HAP-1 (cell line): ENCODE measurements at regions not wholly inside any gene's neighbourhood (a gene's known extent, or its start where the extent isn't known, plus 50 kb on each side); places are given as distances from the start of the nearest gene placed in this dataset.
"Not testable (repeated sequence)": the region's sequence is repeated elsewhere in the genome, so short reads cannot be mapped to it uniquely, and the experiment has no call there.

ENCODE experiments used
- DNase-seq, 2 experiments: peaks; one replicate each; pipeline ENCODE4 v3.0.0-alpha.2; 2016 to 2020; ENCODE audit warnings: low spot score in 2 of 2
- H3K27me3 ChIP-seq: fragments of 250-450 bp; sonication (Bioruptor Pico); 2 replicates; pipeline ENCODE4 v1.5.1; 2020; ENCODE audit warnings: low read depth, mild to moderate bottlenecking, moderate library complexity
- H3K36me3 ChIP-seq: fragments of 250-450 bp; sonication (Bioruptor Pico); replicated peaks from 2 replicates; pipeline ENCODE4 v1.5.1; 2020; ENCODE audit warnings: mild to moderate bottlenecking
- H3K4me1 ChIP-seq: fragments of 250-450 bp; sonication (Bioruptor Pico); 2 replicates; pipeline ENCODE4 v1.5.1; 2020; ENCODE audit warnings: mild to moderate bottlenecking
- H3K4me3 ChIP-seq: fragments of 250-450 bp; sonication (Bioruptor Pico); 2 replicates; pipeline ENCODE4 v1.5.1; 2020; ENCODE audit warnings: mild to moderate bottlenecking, moderate library complexity
- H3K9me3 ChIP-seq: fragments of 250-450 bp; sonication (Bioruptor Pico); 2 replicates; pipeline ENCODE4 v1.5.1; 2020; ENCODE audit warnings: mild to moderate bottlenecking, moderate library complexity
- in situ Hi-C: fragments of 300-500 bp; cut with MboI; formaldehyde crosslinking; loops from 3 replicates; pipeline ENCODE4 v1.14.3; 2020; ENCODE audit warnings: low sequenced_read_pairs, inconsistent platforms, mixed read lengths

DNA sequence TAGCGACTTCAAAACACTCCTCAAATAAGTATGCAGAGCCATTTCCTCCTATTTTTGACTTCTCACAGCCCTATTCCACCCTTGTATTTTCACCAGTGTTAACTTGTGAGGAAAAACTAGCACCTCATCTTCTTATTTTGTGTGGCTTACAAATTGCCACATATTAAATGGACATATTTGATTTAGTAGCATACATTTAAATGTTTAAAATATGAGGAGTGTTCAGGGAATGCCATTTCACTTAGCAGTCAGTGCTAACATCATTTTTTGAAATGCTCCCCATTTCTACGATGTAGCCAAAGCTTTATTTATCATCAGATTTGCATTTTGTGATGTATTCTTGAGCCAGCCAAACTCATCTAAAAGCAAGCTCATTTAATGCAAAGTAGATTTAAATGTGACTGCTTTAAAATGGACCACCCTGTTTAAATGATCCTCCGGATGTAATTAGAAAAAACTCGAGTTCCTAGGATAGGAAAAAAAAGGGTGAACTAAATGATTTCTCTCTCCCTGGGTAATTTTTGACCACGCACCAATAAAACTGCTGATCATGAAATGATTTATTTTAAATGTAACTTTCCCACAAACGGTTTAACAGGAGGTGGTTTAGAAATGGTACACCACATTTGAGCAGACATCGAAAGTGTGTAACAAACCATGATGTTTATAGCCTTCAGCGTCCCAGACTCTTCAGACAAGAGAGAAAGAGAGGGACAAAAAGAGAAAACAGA, 172.6 kb downstream of the CD83 start:
- no peaks in the 10 kb centered on the region for H3K4me1 ChIP-seq

DNA sequence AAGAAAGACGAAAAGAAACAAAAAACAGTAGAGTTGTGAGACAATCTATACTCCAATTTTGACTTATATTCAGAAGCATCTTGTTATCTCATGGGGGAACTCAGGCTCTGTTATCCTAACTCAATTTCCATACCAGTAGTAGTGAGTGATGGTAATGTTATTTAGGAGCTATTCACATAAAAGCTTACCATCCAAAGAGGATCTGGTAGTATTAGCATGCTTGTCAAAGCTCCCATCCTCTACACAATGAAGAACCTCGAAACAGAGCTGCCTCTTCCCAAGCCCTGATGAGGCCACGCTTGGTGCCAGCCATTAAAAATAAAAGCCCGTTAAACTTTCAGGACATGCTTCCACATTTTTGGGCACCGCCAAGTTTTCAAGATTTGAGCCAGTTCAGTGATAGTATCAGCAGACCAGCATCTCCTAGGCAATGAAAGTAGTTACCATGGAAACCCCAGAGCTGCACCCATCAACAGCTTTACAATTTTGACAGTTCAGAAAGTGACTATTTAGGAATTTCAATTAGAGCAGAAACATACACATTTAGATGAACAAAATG, 173.3 kb downstream of the CD83 start:
- in situ Hi-C loops: no loop called here
- Histone ChIP-seq H3K27me3 (peaks cover 4% of the 10 kb centered on the region; the same call in 1 of the 2 replicates), H3K4me1 (no peaks in the 10 kb centered on the region), H3K4me3 (no peak overlapping the region), H3K9me3 (no peaks in the 10 kb centered on the region), H3K36me3 (no peaks in the 10 kb centered on the region)
- DNase-seq: no peak

More for the DNA sequence above, 172.6 kb downstream of the CD83 start:
- H3K9me3 ChIP-seq: no peaks in the 10 kb centered on the region
- no peak overlapping the region for H3K4me3 ChIP-seq
- no peaks in the 10 kb centered on the region for H3K36me3 ChIP-seq
- H3K27me3 ChIP-seq: peaks cover 4% of the 10 kb centered on the region; the same call in 1 of the 2 replicates
- no peak for DNase-seq
- in situ Hi-C loops: no loop called here

DNA sequence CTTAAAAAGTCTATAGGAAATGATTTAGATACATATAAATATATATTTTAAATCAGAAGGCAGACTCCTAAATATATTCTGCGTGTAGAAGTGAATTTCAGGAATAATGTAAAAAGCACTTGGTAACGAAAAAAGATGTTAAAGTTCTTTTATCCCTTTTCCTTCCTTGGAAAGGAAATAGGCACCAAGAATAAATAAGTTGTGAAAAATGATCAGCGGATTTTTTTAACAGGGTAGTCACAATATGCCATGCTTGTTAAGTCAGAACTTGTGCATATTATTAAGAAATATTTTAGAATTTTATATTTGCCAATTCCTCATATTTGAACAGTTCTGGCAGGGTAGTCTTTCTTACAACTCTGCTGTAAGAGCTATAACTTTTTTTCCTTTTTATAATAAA, 173.8 kb downstream of the CD83 start:
- Histone ChIP-seq H3K36me3 (no peaks in the 10 kb centered on the region), H3K4me3 (no peak overlapping the region), H3K27me3 (peaks cover 4% of the 10 kb centered on the region; the same call in 1 of the 2 replicates), H3K9me3 (no peaks in the 10 kb centered on the region), H3K4me1 (no peaks in the 10 kb centered on the region)
- in situ Hi-C loops: no loop called here
- DNase-seq: no peak

DNA sequence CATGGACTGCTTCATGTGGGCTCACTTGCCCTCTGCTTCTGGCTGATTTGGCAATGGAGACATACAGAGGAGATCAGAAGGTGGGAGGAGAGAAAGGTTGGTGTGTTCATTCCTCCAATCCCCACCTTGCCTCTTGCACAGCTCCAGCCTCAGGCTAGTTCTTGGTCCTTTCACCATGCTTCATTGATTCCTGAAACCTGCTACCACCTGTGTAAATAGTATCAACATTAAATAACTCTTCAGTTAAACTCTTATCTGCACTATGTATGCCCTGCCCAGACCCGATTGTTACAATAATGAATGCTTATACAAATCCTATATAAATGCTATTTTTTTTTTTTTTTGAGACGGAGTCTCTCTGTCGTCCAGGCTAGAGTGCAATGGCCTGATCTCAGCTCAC, 174.5 kb downstream of the CD83 start:
- no peak overlapping the region for H3K4me3 ChIP-seq
- DNase-seq: no peak
- H3K27me3 ChIP-seq: peaks cover 4% of the 10 kb centered on the region; the same call in 1 of the 2 replicates
- in situ Hi-C loops: no loop called here
- no peaks in the 10 kb centered on the region for H3K9me3 ChIP-seq
- H3K4me1 ChIP-seq: no peaks in the 10 kb centered on the region
- H3K36me3 ChIP-seq: no peaks in the 10 kb centered on the region

DNA sequence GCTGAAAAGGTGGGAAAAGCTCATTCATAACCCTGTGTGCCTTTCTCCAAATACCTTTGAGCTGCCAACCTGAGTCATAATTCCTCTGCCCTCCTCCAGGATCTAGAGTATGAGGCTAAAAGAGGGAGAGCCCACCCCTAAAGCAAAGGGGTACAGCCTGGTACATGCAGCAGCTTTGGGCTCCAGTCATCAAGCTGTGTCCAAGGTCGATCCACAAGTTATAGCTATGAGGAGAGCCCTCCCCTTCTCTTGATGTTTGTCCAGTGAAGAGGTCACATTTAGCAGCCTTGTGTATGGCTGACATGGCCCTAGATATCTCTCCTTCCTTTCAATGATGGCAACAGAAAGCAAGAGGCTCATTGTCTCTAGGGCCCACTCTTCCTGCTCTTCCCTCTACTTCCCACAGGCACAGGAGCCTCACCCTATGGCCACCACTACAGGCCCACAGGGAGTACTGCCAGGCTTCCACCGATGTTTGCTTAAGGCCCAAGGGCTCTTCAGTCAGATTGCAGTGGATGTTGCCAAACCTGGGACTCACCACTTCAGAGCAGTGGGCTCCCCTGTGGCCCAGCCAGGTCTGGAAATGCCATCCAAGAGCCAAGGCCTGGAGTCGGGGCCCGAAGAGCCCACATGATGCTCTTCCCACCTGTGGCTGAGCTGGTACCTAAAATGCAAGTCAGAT, 176.8 kb downstream of the CD83 start:
- in situ Hi-C loops: no loop called here
- Histone ChIP-seq H3K4me1 (no peaks in the 10 kb centered on the region), H3K9me3 (no peaks in the 10 kb centered on the region), H3K27me3 (peaks cover 4% of the 10 kb centered on the region; the same call in 1 of the 2 replicates), H3K36me3 (no peaks in the 10 kb centered on the region), H3K4me3 (no peak overlapping the region)
- no peak for DNase-seq

DNA sequence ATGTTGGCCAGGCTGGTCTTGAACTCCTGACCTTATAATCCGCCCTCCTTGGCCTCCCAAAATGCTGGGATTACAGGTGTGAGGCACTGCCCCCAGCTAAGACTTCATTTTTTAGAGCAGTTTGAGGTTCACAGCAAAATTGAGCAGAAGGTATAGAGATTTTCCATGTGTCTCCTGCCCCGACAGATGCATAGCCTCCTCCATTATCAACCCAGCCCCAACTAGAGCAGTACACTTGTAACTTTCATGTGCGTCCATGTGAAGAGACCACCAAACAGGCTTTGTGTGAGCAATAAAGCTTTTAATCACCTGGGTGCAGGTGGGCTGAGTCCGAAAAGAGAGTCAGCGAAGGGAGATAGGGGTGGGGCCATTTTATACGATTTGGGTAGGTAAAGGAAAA, 179.1 kb downstream of the CD83 start:
- DNase-seq, H3K27me3 ChIP-seq, H3K4me1 ChIP-seq, H3K36me3 ChIP-seq, H3K4me3 ChIP-seq, H3K9me3 ChIP-seq, in situ Hi-C loops: not testable (repeated sequence)

DNA sequence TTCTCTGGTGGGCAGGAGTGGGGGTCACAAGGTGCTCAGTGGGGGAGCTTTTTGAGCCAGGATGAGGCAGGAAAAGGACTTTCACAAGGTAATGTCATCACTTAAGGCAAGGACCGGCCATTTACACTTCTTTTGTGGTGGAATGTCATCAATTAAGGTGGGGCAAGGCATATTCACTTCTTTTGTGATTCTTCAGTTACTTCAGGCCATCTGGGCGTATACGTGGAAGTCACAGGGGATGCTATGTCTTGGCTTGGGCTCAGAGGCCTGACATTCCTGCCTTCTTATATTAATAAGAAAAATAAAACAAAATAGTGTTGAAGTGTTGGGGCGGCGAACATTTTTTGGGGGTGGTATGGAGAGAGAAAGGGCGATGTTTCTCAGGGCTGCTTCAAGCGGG, 179.5 kb downstream of the CD83 start:
- in situ Hi-C loops, H3K27me3 ChIP-seq, H3K4me3 ChIP-seq, DNase-seq, H3K4me1 ChIP-seq, H3K36me3 ChIP-seq, H3K9me3 ChIP-seq: not testable (repeated sequence)

DNA sequence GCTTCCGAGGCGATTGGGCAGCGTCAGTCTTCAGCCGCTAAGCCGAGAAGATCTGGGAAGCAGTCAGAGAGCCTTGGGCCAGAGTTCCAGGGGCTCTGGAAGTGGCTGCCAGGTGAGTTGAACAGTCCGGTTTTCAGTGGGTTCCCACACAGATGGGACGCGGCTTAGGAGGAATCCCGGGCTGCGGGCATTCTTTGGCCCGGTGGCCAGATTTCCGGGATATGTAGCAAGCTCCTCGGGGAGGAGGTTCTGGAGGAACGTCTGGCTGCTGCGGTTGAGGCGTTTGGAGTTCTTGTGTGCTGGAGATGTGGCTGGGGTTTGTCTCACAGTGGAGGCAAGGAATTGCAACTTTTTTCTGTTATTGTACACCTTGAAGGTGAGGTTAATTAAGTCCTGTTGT, 182.6 kb downstream of the CD83 start:
- in situ Hi-C loops, H3K9me3 ChIP-seq, H3K27me3 ChIP-seq, H3K36me3 ChIP-seq, H3K4me3 ChIP-seq, DNase-seq, H3K4me1 ChIP-seq: not testable (repeated sequence)

DNA sequence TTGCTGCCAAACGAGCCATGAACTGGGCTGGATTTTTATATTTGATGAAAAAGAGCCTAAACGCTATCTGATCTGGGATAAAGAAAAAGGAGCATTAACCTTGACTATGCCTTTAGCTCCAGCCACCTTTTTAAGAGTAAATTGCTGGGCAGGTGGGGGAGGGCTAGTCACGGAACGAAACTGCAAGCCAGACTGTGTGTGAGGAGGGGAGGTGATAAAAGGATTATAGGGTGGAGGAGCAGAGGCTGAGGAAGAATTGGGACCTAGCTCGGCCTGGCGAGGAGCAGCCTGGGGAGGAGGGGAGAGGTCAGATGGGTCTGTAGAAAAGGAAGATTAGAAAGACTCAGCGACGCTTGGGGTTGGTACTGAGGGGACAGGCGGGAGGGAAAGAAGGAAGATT, 183.1 kb downstream of the CD83 start:
- H3K9me3 ChIP-seq, H3K4me1 ChIP-seq, in situ Hi-C loops, H3K36me3 ChIP-seq, H3K27me3 ChIP-seq, DNase-seq, H3K4me3 ChIP-seq: not testable (repeated sequence)

DNA sequence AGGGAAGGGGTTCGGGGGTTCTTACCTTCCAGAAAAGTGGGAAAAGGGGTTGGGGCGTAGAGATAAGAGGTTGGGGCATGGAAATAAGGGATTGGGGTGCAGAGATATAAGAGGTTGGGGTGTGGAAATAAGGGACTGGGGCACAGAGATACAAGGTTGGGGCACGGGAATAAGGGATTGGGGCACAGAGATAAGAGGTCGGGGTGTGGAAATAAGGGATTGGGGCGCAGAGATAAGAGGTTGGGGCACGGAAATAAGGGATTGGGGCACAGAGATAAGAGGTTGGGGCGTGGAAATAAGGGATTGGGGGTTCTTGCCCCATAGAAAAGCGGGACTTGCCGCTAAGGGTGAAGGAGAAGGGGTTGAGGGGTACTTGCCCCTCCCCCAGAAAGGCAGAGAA, 183.9 kb downstream of the CD83 start:
- H3K27me3 ChIP-seq, H3K4me3 ChIP-seq, H3K4me1 ChIP-seq, H3K9me3 ChIP-seq, in situ Hi-C loops, DNase-seq, H3K36me3 ChIP-seq: not testable (repeated sequence)

DNA sequence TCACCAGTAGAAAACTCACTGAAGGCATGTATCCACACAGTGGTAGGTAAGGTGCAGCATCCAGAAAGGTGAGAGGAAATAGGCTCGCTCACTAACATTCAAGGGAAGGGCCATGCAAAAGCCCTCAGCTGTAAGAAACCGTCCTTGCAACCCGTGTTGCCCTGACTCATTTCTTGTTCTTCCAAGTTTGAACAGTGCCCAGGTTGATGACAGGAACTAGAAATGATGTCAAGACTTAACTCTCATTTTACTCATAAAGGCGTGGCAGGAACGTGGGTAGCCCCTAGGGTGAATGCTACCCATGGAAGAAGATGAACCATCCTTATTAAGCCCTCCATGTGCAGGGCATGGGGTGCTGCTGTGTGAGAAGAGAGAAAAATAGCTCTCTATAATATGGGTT, 187.6 kb downstream of the CD83 start:
- 0 out of 2 replicates have a peak, but pooled peaks cover 2% of the 10 kb centered on the region for H3K9me3 ChIP-seq
- DNase-seq: no peak
- in situ Hi-C loops: no loop called here

DNA sequence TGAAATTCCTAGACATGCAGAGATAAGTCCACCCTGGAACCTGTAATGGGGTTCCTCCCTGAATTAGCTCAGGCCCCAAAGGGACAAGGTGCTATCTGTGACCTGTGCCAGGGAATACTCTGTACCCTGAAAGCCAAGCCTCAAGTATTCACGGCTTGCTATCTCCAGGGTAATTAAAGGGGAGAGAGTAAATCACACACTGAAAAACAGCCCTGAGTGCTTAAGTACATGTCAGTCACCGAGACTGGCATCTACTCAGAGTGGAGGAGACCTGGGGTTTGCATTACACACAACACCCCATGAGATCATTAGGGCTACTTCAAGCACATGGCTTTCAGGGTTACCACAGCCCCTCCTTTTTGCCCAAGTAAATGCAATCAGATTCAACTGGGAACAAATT, 188.1 kb downstream of the CD83 start:
- DNase-seq: no peak
- H3K4me3 ChIP-seq: no peak overlapping the region
- no peaks in the 10 kb centered on the region for H3K36me3 ChIP-seq
- in situ Hi-C loops: no loop called here
- 0 out of 2 replicates have a peak, but pooled peaks cover 2% of the 10 kb centered on the region for H3K9me3 ChIP-seq
- no peaks in the 10 kb centered on the region for H3K4me1 ChIP-seq
- peaks cover 2% of the 10 kb centered on the region; the same call in 1 of the 2 replicates for H3K27me3 ChIP-seq

More for the DNA sequence above, 187.6 kb downstream of the CD83 start:
- no peaks in the 10 kb centered on the region for H3K4me1 ChIP-seq
- peaks cover 2% of the 10 kb centered on the region; the same call in 1 of the 2 replicates for H3K27me3 ChIP-seq
- H3K36me3 ChIP-seq: no peaks in the 10 kb centered on the region
- no peak overlapping the region for H3K4me3 ChIP-seq

DNA sequence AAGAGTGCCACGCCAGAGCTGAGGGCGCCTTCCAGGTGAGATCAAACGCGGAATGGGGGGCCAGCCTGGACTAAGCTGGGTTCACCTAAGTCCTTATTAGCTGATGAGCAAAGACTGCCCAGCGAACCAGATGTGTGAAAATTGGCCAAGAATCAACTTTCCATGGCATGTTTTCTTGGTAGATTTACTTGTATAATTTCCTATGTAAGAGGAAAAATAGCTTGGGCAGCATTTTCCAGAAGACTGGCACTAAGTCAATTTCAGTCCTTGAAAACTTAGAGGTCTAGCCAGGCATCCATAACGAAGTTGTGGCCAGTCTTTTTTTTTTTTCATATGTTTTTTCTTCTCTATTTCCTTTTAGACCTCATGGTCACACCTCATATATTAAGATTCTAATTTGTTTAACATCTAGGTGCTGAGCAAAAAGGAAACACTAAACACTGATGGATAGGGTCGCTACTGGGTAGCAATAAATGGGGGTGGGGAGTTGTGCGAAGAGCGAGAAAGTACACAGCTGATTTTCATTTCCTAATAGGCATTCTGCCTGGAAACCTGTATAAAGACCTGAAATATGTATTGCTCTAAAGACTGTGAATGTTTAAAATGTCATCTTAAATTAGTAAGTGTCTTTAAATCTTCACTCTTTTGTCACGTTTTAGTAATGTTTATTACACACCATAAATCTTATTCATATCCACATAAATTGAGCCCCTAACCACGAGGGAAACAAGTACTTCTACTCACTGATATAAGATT, 188.8 kb downstream of the CD83 start:
- no peaks in the 10 kb centered on the region for H3K4me1 ChIP-seq
- DNase-seq: no peak
- H3K4me3 ChIP-seq: no peak overlapping the region
- peaks cover 2% of the 10 kb centered on the region; the same call in 1 of the 2 replicates for H3K27me3 ChIP-seq
- no peaks in the 10 kb centered on the region for H3K36me3 ChIP-seq
- H3K9me3 ChIP-seq: 0 out of 2 replicates have a peak, but pooled peaks cover 2% of the 10 kb centered on the region
- in situ Hi-C loops: no loop called here
